ENCODE measurements at regions not wholly inside any gene's neighbourhood (a gene's known extent, or its start where the extent isn't known, plus 50 kb on each side); places are given as distances from the start of the nearest gene placed in this dataset.
A peak's percentile ranks its signal among the peaks of the same experiment; 100 is the strongest.
"Not testable (repeated sequence)": the region's sequence is repeated elsewhere in the genome, so short reads cannot be mapped to it uniquely, and the experiment has no call there.

- Histone ChIP-seq H3K27ac (peak overlapping the region in 1 of 4 donors; percentile 31), H3K9me3 (no peaks in the 10 kb centered on the region), H3K27me3 (no peaks in the 10 kb centered on the region), H3K4me3 (no peak overlapping the region), H3K36me3 (no peaks in the 10 kb centered on the region), H3K4me1 (no peaks in the 10 kb centered on the region)
- 52 to 64% methylated on average over 9 of the region's 9 CpGs for WGBS, 2 donors
- no peak for TF ChIP-seq CTCF (IDR thresholded peaks at IDR 0.05)
- intact Hi-C loops (cut with DNase I), result loop anchor here in 1 of 3 donors (10.0 kb wide), 1 partner anchor 65 kb away; no protein-coding TSS in a partner anchor
- no peak for FAIRE-seq
- no peak for DNase-seq
- no peak for ATAC-seq
These were observed 127.5 kb upstream of the DAPK1 start for GRCh38 chr9:87370049-87370685.

- Histone ChIP-seq H3K36me3 (no peaks in the 10 kb centered on the region), H3K9me3 (no peaks in the 10 kb centered on the region), H3K4me1 (no peaks in the 10 kb centered on the region), H3K27me3 (no peaks in the 10 kb centered on the region), H3K27ac (peak overlapping the region; percentile 7 to 67 (median 46)), H3K4me3 (no peak overlapping the region)
- intact Hi-C loops (cut with DNase I), result loop anchor here in 1 of 3 donors (10.0 kb wide), 1 partner anchor 63 kb away; no protein-coding TSS in a partner anchor
- 72 to 79% methylated on average over 6 of the region's 6 CpGs for WGBS, 2 donors
- TF ChIP-seq CTCF (IDR thresholded peaks at IDR 0.05), result no peak
- FAIRE-seq, result no peak
- peak; percentile 21 to 42 (median 36) for ATAC-seq
- DNase-seq, result no peak
These were observed 125.8 kb upstream of the DAPK1 start for GRCh38 chr9:87371795-87372355.

- TF ChIP-seq CTCF (IDR thresholded peaks at IDR 0.05), result no peak
- intact Hi-C loops (cut with DNase I), result loop anchor here in 1 of 3 donors (10.0 kb wide), 1 partner anchor 62 kb away; no protein-coding TSS in a partner anchor
- 57 to 70% methylated on average over 10 of the region's 10 CpGs for WGBS, 2 donors
- DNase-seq (peak in 1 of 6 donors; percentile 44), FAIRE-seq (no peak), ATAC-seq (peak; percentile 80 to 89 (median 86))
- Histone ChIP-seq H3K4me1 (no peaks in the 10 kb centered on the region), H3K27me3 (no peaks in the 10 kb centered on the region), H3K4me3 (no peak overlapping the region), H3K9me3 (no peaks in the 10 kb centered on the region), H3K27ac (peak overlapping the region; percentile 26 to 67 (median 46)), H3K36me3 (no peaks in the 10 kb centered on the region)
These were observed 125.3 kb upstream of the DAPK1 start for GRCh38 chr9:87372356-87372851.

- WGBS, 2 donors, result 87 to 91% methylated on average over 10 of the region's 10 CpGs
- not testable (repeated sequence) for H3K9me3 ChIP-seq
These were observed 123.4 kb upstream of the DAPK1 start for GRCh38 chr9:87374023-87374919.

More at GRCh38 chr9:87374023-87374919, 123.4 kb upstream of the DAPK1 start:
- H3K27ac ChIP-seq, H3K36me3 ChIP-seq, H3K4me3 ChIP-seq, DNase-seq, ATAC-seq, FAIRE-seq, H3K27me3 ChIP-seq, H3K4me1 ChIP-seq: not testable (repeated sequence)
- intact Hi-C loops (cut with DNase I), result loop anchor here in 1 of 3 donors (10.0 kb wide), 1 partner anchor 61 kb away; no protein-coding TSS in a partner anchor

All from pancreas (tissue), 10 donors.